HG02973 (cell line): ENCODE measurements at regions not wholly inside any gene's neighbourhood (a gene's known extent, or its start where the extent isn't known, plus 50 kb on each side); places are given as distances from the start of the nearest gene placed in this dataset.

Source experiments
- ATAC-seq: cut with Tn5 transposase; IDR thresholded peaks from one replicate; pipeline ENCODE4 v1.9.1; 2021; ENCODE audit warnings: moderate library complexity; ENCODE audit not compliant: unreplicated experiment

GRCh38 chr6:40313582-40313981 is 273.6 kb downstream of the LRFN2 start:
- no peak for ATAC-seq

GRCh38 chr6:40312213-40313015 is 274.8 kb downstream of the LRFN2 start:
- ATAC-seq, result no peak

GRCh38 chr6:40308533-40309306 is 278.4 kb downstream of the LRFN2 start:
- ATAC-seq, result no peak

- ATAC-seq, result no peak
Measured at GRCh38 chr6:40307712-40308111, 279.5 kb downstream of the LRFN2 start.

- ATAC-seq, result no peak
Measured at GRCh38 chr6:40302856-40303454, 284.2 kb downstream of the LRFN2 start.

GRCh38 chr6:40299681-40300080 is 287.5 kb downstream of the LRFN2 start:
- ATAC-seq, result no peak

- no peak for ATAC-seq
Measured at GRCh38 chr6:40298207-40298606, 289.0 kb downstream of the LRFN2 start.

- ATAC-seq, result no peak
Measured at GRCh38 chr6:40295251-40295950, 291.8 kb downstream of the LRFN2 start.

- no peak for ATAC-seq
Measured at GRCh38 chr6:40293460-40294185, 293.5 kb downstream of the LRFN2 start.

GRCh38 chr6:40293060-40293459 is 294.1 kb downstream of the LRFN2 start:
- ATAC-seq, result no peak

GRCh38 chr6:40290816-40291215 is 296.3 kb downstream of the LRFN2 start:
- no peak for ATAC-seq

- no peak for ATAC-seq
Measured at GRCh38 chr6:40288919-40289318, 298.2 kb downstream of the LRFN2 start.

GRCh38 chr6:40287296-40287850 is 299.8 kb downstream of the LRFN2 start:
- ATAC-seq, result no peak

- no peak for ATAC-seq
Measured at GRCh38 chr6:40286721-40287120, 300.4 kb downstream of the LRFN2 start.

- no peak for ATAC-seq
Measured at GRCh38 chr6:40285996-40286395, 301.2 kb downstream of the LRFN2 start.

GRCh38 chr6:40285535-40285934 is 301.6 kb downstream of the LRFN2 start:
- ATAC-seq, result no peak

GRCh38 chr6:40282986-40283385 is 304.2 kb downstream of the LRFN2 start:
- ATAC-seq, result no peak

GRCh38 chr6:40281402-40281801 is 305.8 kb downstream of the LRFN2 start:
- no peak for ATAC-seq

GRCh38 chr6:40280231-40280630 is 306.9 kb downstream of the LRFN2 start:
- ATAC-seq, result no peak

GRCh38 chr6:40276141-40276540 is 311.0 kb downstream of the LRFN2 start:
- no peak for ATAC-seq
